ENCODE measurements at regions not wholly inside any gene's neighbourhood (a gene's known extent, or its start where the extent isn't known, plus 50 kb on each side); places are given as distances from the start of the nearest gene placed in this dataset.

DNA sequence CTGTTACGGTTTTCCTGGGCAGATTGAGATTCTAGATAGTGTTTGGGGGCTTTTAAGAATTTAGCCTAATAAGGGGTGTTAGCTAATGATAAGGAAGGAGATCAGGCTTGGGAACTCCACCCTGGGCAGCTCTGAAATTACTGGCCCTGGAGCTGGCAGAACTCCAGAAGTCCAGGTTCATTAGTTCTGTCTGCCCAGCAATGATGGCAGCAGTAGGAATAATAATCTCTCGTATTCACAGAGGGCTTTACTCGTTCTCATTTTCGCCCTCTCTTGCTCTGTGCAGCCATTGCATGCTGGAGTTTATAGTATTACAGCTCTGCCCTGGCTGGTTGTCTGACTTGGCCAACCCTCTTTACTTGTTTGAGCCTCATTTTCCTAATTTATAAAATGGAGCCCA, 216.0 kb downstream of the HAPSTR1 start:
- Histone ChIP-seq H3K9me3 (replicated peaks; ENCODE audit: insufficient read depth, low read length) (no peaks in the 10 kb centered on the region), H3K27ac (ENCODE audit: low read length) (no peak overlapping the region), H3K36me3 (replicated peaks; ENCODE audit: insufficient read depth, low read length) (no peaks in the 10 kb centered on the region), H3K4me3 (ENCODE audit: low read length) (no peak overlapping the region), H3K4me1 (ENCODE audit: low read length) (no peaks in the 10 kb centered on the region), H3K27me3 (replicated peaks; ENCODE audit: insufficient read depth, low read length) (no peaks in the 10 kb centered on the region), H3K79me2 (ENCODE audit: low read length) (no peaks in the 10 kb centered on the region), H3F3A (ENCODE audit: insufficient read depth, low read length) (no peaks in the 10 kb centered on the region), H3K9ac (ENCODE audit: low read length) (no peak overlapping the region), H4K20me1 (ENCODE audit: insufficient read depth, low read length) (no peaks in the 10 kb centered on the region), H3K9me2 (replicated peaks; ENCODE audit: insufficient read depth, low read length) (no peaks in the 10 kb centered on the region), H2AFZ (ENCODE audit: low read length) (no peak overlapping the region), H3K4me2 (ENCODE audit: low read depth, low read length) (no peak overlapping the region)
- no peak for TF ChIP-seq EZH2 (optimal IDR thresholded peaks at IDR 0.05; ENCODE audit: low read depth, low read length)
- TF ChIP-seq, protein P1, sequence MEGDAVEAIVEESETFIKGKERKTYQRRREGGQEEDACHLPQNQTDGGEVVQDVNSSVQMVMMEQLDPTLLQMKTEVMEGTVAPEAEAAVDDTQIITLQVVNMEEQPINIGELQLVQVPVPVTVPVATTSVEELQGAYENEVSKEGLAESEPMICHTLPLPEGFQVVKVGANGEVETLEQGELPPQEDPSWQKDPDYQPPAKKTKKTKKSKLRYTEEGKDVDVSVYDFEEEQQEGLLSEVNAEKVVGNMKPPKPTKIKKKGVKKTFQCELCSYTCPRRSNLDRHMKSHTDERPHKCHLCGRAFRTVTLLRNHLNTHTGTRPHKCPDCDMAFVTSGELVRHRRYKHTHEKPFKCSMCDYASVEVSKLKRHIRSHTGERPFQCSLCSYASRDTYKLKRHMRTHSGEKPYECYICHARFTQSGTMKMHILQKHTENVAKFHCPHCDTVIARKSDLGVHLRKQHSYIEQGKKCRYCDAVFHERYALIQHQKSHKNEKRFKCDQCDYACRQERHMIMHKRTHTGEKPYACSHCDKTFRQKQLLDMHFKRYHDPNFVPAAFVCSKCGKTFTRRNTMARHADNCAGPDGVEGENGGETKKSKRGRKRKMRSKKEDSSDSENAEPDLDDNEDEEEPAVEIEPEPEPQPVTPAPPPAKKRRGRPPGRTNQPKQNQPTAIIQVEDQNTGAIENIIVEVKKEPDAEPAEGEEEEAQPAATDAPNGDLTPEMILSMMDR (IDR thresholded peaks at IDR 0.05; ENCODE audit: low read length) = no peak
- TF ChIP-seq EZH2phosphoT487 (IDR thresholded peaks at IDR 0.05; ENCODE audit: low read length) = no peak
- DNase-seq = no peak

DNA sequence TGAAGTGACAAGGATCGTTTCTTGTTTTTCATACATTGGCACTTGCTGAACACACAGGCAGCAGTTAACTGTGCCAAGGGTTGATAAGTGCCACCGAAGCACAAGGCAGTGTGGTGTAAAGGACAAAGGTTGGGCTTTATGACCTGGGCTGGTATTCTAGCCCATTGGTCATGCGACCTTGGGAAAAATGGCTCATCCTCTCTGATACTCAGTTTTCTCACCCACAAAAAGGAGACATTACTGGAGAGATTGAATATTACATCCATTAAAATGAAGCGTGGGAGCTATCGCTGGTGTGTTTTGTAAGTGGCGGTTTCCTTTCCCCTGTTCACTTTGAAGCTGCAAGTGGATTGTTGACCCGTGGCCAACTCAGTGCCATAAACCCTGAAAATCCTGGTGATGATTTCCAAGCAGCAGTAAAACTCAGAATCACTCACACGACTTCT, 216.9 kb downstream of the HAPSTR1 start:
- no peaks in the 10 kb centered on the region for H3F3A ChIP-seq (ENCODE audit: insufficient read depth, low read length)
- no peaks in the 10 kb centered on the region for H3K79me2 ChIP-seq (ENCODE audit: low read length)
- no peak overlapping the region for H3K9ac ChIP-seq (ENCODE audit: low read length)
- no peak for DNase-seq
- H3K4me1 ChIP-seq (ENCODE audit: low read length) = no peaks in the 10 kb centered on the region
- H3K9me2 ChIP-seq (replicated peaks; ENCODE audit: insufficient read depth, low read length) = no peaks in the 10 kb centered on the region
- H3K36me3 ChIP-seq (replicated peaks; ENCODE audit: insufficient read depth, low read length) = no peaks in the 10 kb centered on the region
- H3K27ac ChIP-seq (ENCODE audit: low read length) = no peak overlapping the region
- H2AFZ ChIP-seq (ENCODE audit: low read length) = no peak overlapping the region
- H3K4me2 ChIP-seq (ENCODE audit: low read depth, low read length) = no peak overlapping the region
- no peak for TF ChIP-seq EZH2 (optimal IDR thresholded peaks at IDR 0.05; ENCODE audit: low read depth, low read length)
- no peak overlapping the region for H3K4me3 ChIP-seq (ENCODE audit: low read length)
- no peaks in the 10 kb centered on the region for H3K9me3 ChIP-seq (replicated peaks; ENCODE audit: insufficient read depth, low read length)
- no peaks in the 10 kb centered on the region for H3K27me3 ChIP-seq (replicated peaks; ENCODE audit: insufficient read depth, low read length)
- H4K20me1 ChIP-seq (ENCODE audit: insufficient read depth, low read length) = no peaks in the 10 kb centered on the region

DNA sequence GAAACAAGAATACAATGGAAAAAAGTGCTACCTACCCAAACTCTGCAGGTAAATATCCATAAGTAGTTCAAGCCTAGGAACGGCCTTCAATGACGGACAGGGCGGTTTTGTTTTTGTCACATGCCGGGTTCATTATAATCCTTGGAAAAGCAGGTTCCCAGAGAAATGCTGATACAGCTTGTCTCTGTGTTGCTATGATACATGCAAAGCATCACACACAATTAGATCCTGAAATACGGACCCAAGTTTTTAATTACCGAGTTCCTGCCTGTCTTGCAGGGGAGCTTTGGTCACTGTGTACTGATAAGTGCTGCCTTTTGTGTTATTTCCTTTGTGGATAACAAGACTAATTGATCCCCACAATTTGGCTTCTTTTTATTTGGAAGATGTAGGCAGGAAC, 217.4 kb downstream of the HAPSTR1 start:
- H3K4me1 ChIP-seq (ENCODE audit: low read length) = no peaks in the 10 kb centered on the region
- H3K9me2 ChIP-seq (replicated peaks; ENCODE audit: insufficient read depth, low read length) = no peaks in the 10 kb centered on the region
- no peak for DNase-seq
- no peak overlapping the region for H2AFZ ChIP-seq (ENCODE audit: low read length)
- no peaks in the 10 kb centered on the region for H4K20me1 ChIP-seq (ENCODE audit: insufficient read depth, low read length)
- H3K79me2 ChIP-seq (ENCODE audit: low read length) = no peaks in the 10 kb centered on the region
- TF ChIP-seq EZH2 (optimal IDR thresholded peaks at IDR 0.05; ENCODE audit: low read depth, low read length) = no peak
- no peak for TF ChIP-seq EZH2phosphoT487 (IDR thresholded peaks at IDR 0.05; ENCODE audit: low read length)
- TF ChIP-seq, protein P1 (IDR thresholded peaks at IDR 0.05; ENCODE audit: low read length) = no peak
- H3K27ac ChIP-seq (ENCODE audit: low read length) = no peak overlapping the region
- H3K9me3 ChIP-seq (replicated peaks; ENCODE audit: insufficient read depth, low read length) = no peaks in the 10 kb centered on the region
- H3K4me3 ChIP-seq (ENCODE audit: low read length) = no peak overlapping the region
- no peaks in the 10 kb centered on the region for H3K36me3 ChIP-seq (replicated peaks; ENCODE audit: insufficient read depth, low read length)
- no peak overlapping the region for H3K9ac ChIP-seq (ENCODE audit: low read length)
- no peak overlapping the region for H3K4me2 ChIP-seq (ENCODE audit: low read depth, low read length)
- H3F3A ChIP-seq (ENCODE audit: insufficient read depth, low read length) = no peaks in the 10 kb centered on the region
- H3K27me3 ChIP-seq (replicated peaks; ENCODE audit: insufficient read depth, low read length) = no peaks in the 10 kb centered on the region

DNA sequence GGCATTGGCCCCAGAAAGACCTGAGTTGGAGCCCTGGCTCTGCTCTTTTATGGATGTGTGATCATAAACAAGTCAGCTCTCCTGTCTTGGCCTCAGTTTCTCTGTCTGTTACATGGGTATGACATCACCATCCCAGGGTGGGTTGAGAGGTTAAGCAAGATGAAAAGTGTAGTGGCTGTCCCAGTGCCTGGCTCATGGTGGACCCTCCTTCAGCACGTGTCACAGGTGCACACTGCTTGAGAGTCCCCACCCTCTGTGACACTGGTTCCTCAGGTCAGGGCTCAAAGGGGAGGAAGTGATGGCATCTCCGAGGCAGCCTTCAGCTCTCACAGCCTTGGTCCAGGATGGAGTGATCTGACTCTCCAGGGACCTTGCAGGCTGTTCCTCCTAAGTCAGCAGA, 218.4 kb downstream of the HAPSTR1 start:
- Histone ChIP-seq H3K27ac (ENCODE audit: low read length) (no peak overlapping the region), H3K9me2 (replicated peaks; ENCODE audit: insufficient read depth, low read length) (no peaks in the 10 kb centered on the region), H3K4me2 (ENCODE audit: low read depth, low read length) (no peak overlapping the region), H4K20me1 (ENCODE audit: insufficient read depth, low read length) (no peaks in the 10 kb centered on the region), H3K4me1 (ENCODE audit: low read length) (no peaks in the 10 kb centered on the region), H3K79me2 (ENCODE audit: low read length) (no peaks in the 10 kb centered on the region), H3K27me3 (replicated peaks; ENCODE audit: insufficient read depth, low read length) (no peaks in the 10 kb centered on the region), H3F3A (ENCODE audit: insufficient read depth, low read length) (no peaks in the 10 kb centered on the region), H3K9ac (ENCODE audit: low read length) (no peak overlapping the region), H3K9me3 (replicated peaks; ENCODE audit: insufficient read depth, low read length) (no peaks in the 10 kb centered on the region), H2AFZ (ENCODE audit: low read length) (no peak overlapping the region), H3K36me3 (replicated peaks; ENCODE audit: insufficient read depth, low read length) (no peaks in the 10 kb centered on the region), H3K4me3 (ENCODE audit: low read length) (no peak overlapping the region)
- no peak for DNase-seq
- TF ChIP-seq, protein P1 (IDR thresholded peaks at IDR 0.05; ENCODE audit: low read length) = no peak
- no peak for TF ChIP-seq EZH2 (optimal IDR thresholded peaks at IDR 0.05; ENCODE audit: low read depth, low read length)
- TF ChIP-seq EZH2phosphoT487 (IDR thresholded peaks at IDR 0.05; ENCODE audit: low read length) = no peak
